G401 (cell line): ENCODE measurements at regions not wholly inside any gene's neighbourhood (a gene's known extent, or its start where the extent isn't known, plus 50 kb on each side); places are given as distances from the start of the nearest gene placed in this dataset.

Experiments
- DNase-seq: peaks from one replicate; pipeline ENCODE4 v3.0.0-alpha.2; 2015; ENCODE audit warnings: low spot score
- in situ Hi-C: cut with HindIII; loops from 2 replicates; pipeline ENCODE4 v1.10.0; 2016; ENCODE audit warnings: low sequenced_read_pairs, mixed read lengths

GRCh38 chr7:13532028-13532753 lies 457.3 kb downstream of the ETV1 start:
- no peak for DNase-seq
- in situ Hi-C loops: no loop called here

GRCh38 chr7:13538669-13539068 lies 450.8 kb downstream of the ETV1 start:
- in situ Hi-C loops: no loop called here

GRCh38 chr7:13540429-13540828 lies 449.0 kb downstream of the ETV1 start:
- in situ Hi-C loops: no loop called here
- DNase-seq: no peak

More at GRCh38 chr7:13538669-13539068, 450.8 kb downstream of the ETV1 start:
- DNase-seq: no peak

- no peak for DNase-seq
- in situ Hi-C loops: no loop called here
Measured at GRCh38 chr7:13541326-13541725, 448.1 kb downstream of the ETV1 start.

GRCh38 chr7:13542451-13542850 lies 447.0 kb downstream of the ETV1 start:
- in situ Hi-C loops: no loop called here
- DNase-seq: no peak

GRCh38 chr7:13551503-13551902 lies 438.0 kb downstream of the ETV1 start:
- no peak for DNase-seq
- in situ Hi-C loops: no loop called here

GRCh38 chr7:13560441-13560840 lies 429.0 kb downstream of the ETV1 start:
- no peak for DNase-seq
- in situ Hi-C loops: no loop called here

- in situ Hi-C loops: no loop called here
- DNase-seq: no peak
Measured at GRCh38 chr7:13563257-13563656, 426.2 kb downstream of the ETV1 start.

GRCh38 chr7:13563680-13564079 lies 425.8 kb downstream of the ETV1 start:
- in situ Hi-C loops: no loop called here
- DNase-seq: no peak

- DNase-seq: no peak
- in situ Hi-C loops: no loop called here
Measured at GRCh38 chr7:13577566-13578145, 411.8 kb downstream of the ETV1 start.

GRCh38 chr7:13578294-13578693 lies 411.2 kb downstream of the ETV1 start:
- in situ Hi-C loops: no loop called here
- no peak for DNase-seq

- in situ Hi-C loops: no loop called here
- no peak for DNase-seq
Measured at GRCh38 chr7:13581097-13581496, 408.4 kb downstream of the ETV1 start.

GRCh38 chr7:13593854-13594253 lies 395.6 kb downstream of the ETV1 start:
- DNase-seq: no peak
- in situ Hi-C loops: no loop called here

GRCh38 chr7:13602036-13602435 lies 387.4 kb downstream of the ETV1 start:
- DNase-seq: no peak
- in situ Hi-C loops: no loop called here

GRCh38 chr7:13603016-13603415 lies 386.4 kb downstream of the ETV1 start:
- no peak for DNase-seq
- in situ Hi-C loops: no loop called here

- no peak for DNase-seq
- in situ Hi-C loops: no loop called here
Measured at GRCh38 chr7:13603661-13604060, 385.8 kb downstream of the ETV1 start.

- no peak for DNase-seq
- in situ Hi-C loops: no loop called here
Measured at GRCh38 chr7:13604178-13604577, 385.3 kb downstream of the ETV1 start.

GRCh38 chr7:13610372-13610771 lies 379.1 kb downstream of the ETV1 start:
- in situ Hi-C loops: no loop called here
- DNase-seq: no peak

GRCh38 chr7:13615679-13616078 lies 373.8 kb downstream of the ETV1 start:
- no peak for DNase-seq
- in situ Hi-C loops: no loop called here

GRCh38 chr7:13627455-13627854 lies 362.0 kb downstream of the ETV1 start:
- no peak for DNase-seq
- in situ Hi-C loops: no loop called here
